Neural cell (in vitro differentiated cells): ENCODE measurements at regions not wholly inside any gene's neighbourhood (a gene's known extent, or its start where the extent isn't known, plus 50 kb on each side); places are given as distances from the start of the nearest gene placed in this dataset.

Source experiments
- H2AFZ ChIP-seq: fragments of 200-600, 300-800 bp; sonication (generic), shearing (Covaris generic); 2 replicates; pipeline ENCODE4 v1.6.0; 2014; ENCODE audit warnings: low read depth, mild to moderate bottlenecking, antibody characterized with exemption, low read length, moderate library complexity
- H3F3A ChIP-seq: fragments of 200-600 bp; shearing (Covaris generic); 2 replicates; pipeline ENCODE4 v1.6.1; 2016; ENCODE audit warnings: mild to moderate bottlenecking, moderate library complexity, mixed read lengths, antibody characterized with exemption, low read length; ENCODE audit not compliant: insufficient read depth, poor library complexity, severe bottlenecking
- H3K27ac ChIP-seq: fragments of 200-600, 300-800 bp; sonication (generic), shearing (Covaris generic); 2 replicates; pipeline ENCODE4 v1.5.1; 2014; ENCODE audit warnings: mild to moderate bottlenecking, low read length, moderate library complexity
- H3K27me3 ChIP-seq: fragments of 300-800, 200-600 bp; sonication (generic), shearing (Covaris generic); 2 replicates; pipeline ENCODE4 v1.6.0; 2014; ENCODE audit warnings: mild to moderate bottlenecking, low read depth, low read length, moderate library complexity; ENCODE audit not compliant: insufficient read depth
- H3K36me3 ChIP-seq: fragments of 300-800, 200-600 bp; sonication (generic), shearing (Covaris generic); 2 replicates; pipeline ENCODE4 v1.5.1; 2014; ENCODE audit warnings: mild to moderate bottlenecking, antibody characterized with exemption, low read length, moderate library complexity; ENCODE audit not compliant: insufficient read depth
- H3K4me2 ChIP-seq: fragments of 300-800, 200-600 bp; sonication (generic), shearing (Covaris generic); 2 replicates; pipeline ENCODE4 v1.6.0; 2014; ENCODE audit warnings: mild to moderate bottlenecking, low read length
- H3K4me3 ChIP-seq: fragments of 300-800, 200-600 bp; sonication (generic), shearing (Covaris generic); 2 replicates; pipeline ENCODE4 v1.5.1; 2014; ENCODE audit warnings: mild to moderate bottlenecking, low read length, moderate library complexity
- H3K79me2 ChIP-seq: fragments of 200-600 bp; shearing (Covaris generic); replicated peaks from 2 replicates; pipeline ENCODE4 v1.6.0; 2014; ENCODE audit warnings: mild to moderate bottlenecking, low read length, moderate library complexity; ENCODE audit not compliant: insufficient read depth
- H3K9ac ChIP-seq: fragments of 300-800, 200-600 bp; sonication (generic), shearing (Covaris generic); 2 replicates; pipeline ENCODE4 v1.6.1; 2016; ENCODE audit warnings: mild to moderate bottlenecking, low read length, mixed read lengths
- H3K9me2 ChIP-seq: fragments of 200-600 bp; shearing (Covaris generic); 2 replicates; pipeline ENCODE4 v1.6.1; 2016; ENCODE audit warnings: mild to moderate bottlenecking, low read length, mixed read lengths; ENCODE audit not compliant: insufficient read depth
- H3K9me3 ChIP-seq: fragments of 200-600, 300-800 bp; sonication (generic), shearing (Covaris generic); 2 replicates; pipeline ENCODE4 v1.6.1; 2016; ENCODE audit warnings: mild to moderate bottlenecking, mixed run types, low read length, moderate library complexity, mixed read lengths
- H4K20me1 ChIP-seq: fragments of 200-600 bp; shearing (Covaris generic); 2 replicates; pipeline ENCODE4 v1.6.1; 2016; ENCODE audit warnings: mild to moderate bottlenecking, mixed run types; ENCODE audit not compliant: insufficient read depth
- EP300 ChIP-seq: fragments of 450-650 bp; conservative IDR thresholded peaks from 2 replicates; pipeline ENCODE4 v1.6.1; 2014; ENCODE audit warnings: antibody characterized with exemption, mild to moderate bottlenecking, moderate library complexity; ENCODE audit not compliant: poor library complexity, severe bottlenecking
- EZH2 ChIP-seq: fragments of 200-600, 300-800 bp; shearing (Covaris generic), sonication (generic); IDR thresholded peaks from 2 replicates; pipeline ENCODE4 v1.6.1; 2014; ENCODE audit warnings: antibody characterized with exemption, low read length, borderline replicate concordance, mild to moderate bottlenecking; ENCODE audit not compliant: insufficient read depth, poor library complexity, severe bottlenecking
- MXI1 ChIP-seq: fragments of 450-650 bp; conservative IDR thresholded peaks from 2 replicates; pipeline ENCODE4 v1.6.1; 2014; ENCODE audit warnings: antibody characterized with exemption, mild to moderate bottlenecking; ENCODE audit not compliant: poor library complexity, severe bottlenecking
- POLR2AphosphoS5 ChIP-seq: IDR thresholded peaks from 2 replicates; pipeline ENCODE4 v1.6.1; 2012
- RAD21 ChIP-seq: fragments of 450-650 bp; conservative IDR thresholded peaks from 2 replicates; pipeline ENCODE4 v1.6.1; 2014; ENCODE audit warnings: antibody characterized with exemption, mild to moderate bottlenecking, moderate library complexity
- SMC3 ChIP-seq: fragments of 450-650 bp; conservative IDR thresholded peaks from 2 replicates; pipeline ENCODE4 v1.6.1; 2014; ENCODE audit warnings: antibody characterized with exemption, mild to moderate bottlenecking, moderate library complexity; ENCODE audit not compliant: poor library complexity
- TAF1 ChIP-seq: IDR thresholded peaks from 2 replicates; pipeline ENCODE4 v1.6.1; 2012; ENCODE audit warnings: low read depth
- TF ChIP-seq, protein P1 (sequence below): fragments of 450-650 bp; IDR thresholded peaks from 2 replicates; pipeline ENCODE4 v1.5.1; 2014; ENCODE audit warnings: antibody characterized with exemption, mild to moderate bottlenecking, moderate library complexity; ENCODE audit not compliant: poor library complexity, severe bottlenecking
- TF ChIP-seq, protein P2 (sequence below): IDR thresholded peaks from 2 replicates; pipeline ENCODE4 v1.6.1; 2012; ENCODE audit warnings: borderline replicate concordance

DNA sequence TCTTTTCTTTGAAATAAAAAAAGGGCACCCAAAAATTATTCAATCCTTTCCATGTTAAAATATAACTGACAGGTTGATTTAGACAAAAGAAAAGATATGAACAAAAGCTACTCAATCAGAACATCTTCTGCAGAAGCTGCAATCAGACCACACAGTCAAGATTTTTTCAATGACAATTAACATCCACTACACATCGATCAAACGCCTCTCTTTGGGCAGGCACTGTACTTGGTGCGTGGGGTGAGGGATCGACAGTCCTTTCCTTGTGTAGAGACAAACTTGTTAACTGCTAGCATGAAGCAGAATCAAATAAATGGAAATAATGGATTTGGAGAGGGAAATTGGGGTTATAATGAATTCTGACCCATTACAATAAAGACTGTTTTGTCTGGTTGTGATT is 71.2 kb upstream of the SESN3 start:
- no peak overlapping the region for H3K27ac ChIP-seq
- H3K4me2 ChIP-seq = no peak overlapping the region
- no peaks in the 10 kb centered on the region for H4K20me1 ChIP-seq
- H3K79me2 ChIP-seq = no peaks in the 10 kb centered on the region
- TF ChIP-seq, protein P1, sequence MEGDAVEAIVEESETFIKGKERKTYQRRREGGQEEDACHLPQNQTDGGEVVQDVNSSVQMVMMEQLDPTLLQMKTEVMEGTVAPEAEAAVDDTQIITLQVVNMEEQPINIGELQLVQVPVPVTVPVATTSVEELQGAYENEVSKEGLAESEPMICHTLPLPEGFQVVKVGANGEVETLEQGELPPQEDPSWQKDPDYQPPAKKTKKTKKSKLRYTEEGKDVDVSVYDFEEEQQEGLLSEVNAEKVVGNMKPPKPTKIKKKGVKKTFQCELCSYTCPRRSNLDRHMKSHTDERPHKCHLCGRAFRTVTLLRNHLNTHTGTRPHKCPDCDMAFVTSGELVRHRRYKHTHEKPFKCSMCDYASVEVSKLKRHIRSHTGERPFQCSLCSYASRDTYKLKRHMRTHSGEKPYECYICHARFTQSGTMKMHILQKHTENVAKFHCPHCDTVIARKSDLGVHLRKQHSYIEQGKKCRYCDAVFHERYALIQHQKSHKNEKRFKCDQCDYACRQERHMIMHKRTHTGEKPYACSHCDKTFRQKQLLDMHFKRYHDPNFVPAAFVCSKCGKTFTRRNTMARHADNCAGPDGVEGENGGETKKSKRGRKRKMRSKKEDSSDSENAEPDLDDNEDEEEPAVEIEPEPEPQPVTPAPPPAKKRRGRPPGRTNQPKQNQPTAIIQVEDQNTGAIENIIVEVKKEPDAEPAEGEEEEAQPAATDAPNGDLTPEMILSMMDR = no peak
- TF ChIP-seq POLR2AphosphoS5 (no peak), RAD21 (no peak), EZH2 (no peak), SMC3 (no peak), MXI1 (no peak), EP300 (no peak), TAF1 (no peak)
- TF ChIP-seq, protein P2, sequence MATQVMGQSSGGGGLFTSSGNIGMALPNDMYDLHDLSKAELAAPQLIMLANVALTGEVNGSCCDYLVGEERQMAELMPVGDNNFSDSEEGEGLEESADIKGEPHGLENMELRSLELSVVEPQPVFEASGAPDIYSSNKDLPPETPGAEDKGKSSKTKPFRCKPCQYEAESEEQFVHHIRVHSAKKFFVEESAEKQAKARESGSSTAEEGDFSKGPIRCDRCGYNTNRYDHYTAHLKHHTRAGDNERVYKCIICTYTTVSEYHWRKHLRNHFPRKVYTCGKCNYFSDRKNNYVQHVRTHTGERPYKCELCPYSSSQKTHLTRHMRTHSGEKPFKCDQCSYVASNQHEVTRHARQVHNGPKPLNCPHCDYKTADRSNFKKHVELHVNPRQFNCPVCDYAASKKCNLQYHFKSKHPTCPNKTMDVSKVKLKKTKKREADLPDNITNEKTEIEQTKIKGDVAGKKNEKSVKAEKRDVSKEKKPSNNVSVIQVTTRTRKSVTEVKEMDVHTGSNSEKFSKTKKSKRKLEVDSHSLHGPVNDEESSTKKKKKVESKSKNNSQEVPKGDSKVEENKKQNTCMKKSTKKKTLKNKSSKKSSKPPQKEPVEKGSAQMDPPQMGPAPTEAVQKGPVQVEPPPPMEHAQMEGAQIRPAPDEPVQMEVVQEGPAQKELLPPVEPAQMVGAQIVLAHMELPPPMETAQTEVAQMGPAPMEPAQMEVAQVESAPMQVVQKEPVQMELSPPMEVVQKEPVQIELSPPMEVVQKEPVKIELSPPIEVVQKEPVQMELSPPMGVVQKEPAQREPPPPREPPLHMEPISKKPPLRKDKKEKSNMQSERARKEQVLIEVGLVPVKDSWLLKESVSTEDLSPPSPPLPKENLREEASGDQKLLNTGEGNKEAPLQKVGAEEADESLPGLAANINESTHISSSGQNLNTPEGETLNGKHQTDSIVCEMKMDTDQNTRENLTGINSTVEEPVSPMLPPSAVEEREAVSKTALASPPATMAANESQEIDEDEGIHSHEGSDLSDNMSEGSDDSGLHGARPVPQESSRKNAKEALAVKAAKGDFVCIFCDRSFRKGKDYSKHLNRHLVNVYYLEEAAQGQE = no peak
- H3K9ac ChIP-seq = no peak overlapping the region
- H3K9me2 ChIP-seq = no peaks in the 10 kb centered on the region
- no peaks in the 10 kb centered on the region for H3K9me3 ChIP-seq
- H3K36me3 ChIP-seq = no peaks in the 10 kb centered on the region
- H2AFZ ChIP-seq = no peak overlapping the region
- H3K27me3 ChIP-seq = no peaks in the 10 kb centered on the region
- no peak overlapping the region for H3K4me3 ChIP-seq
- no peaks in the 10 kb centered on the region for H3F3A ChIP-seq

DNA sequence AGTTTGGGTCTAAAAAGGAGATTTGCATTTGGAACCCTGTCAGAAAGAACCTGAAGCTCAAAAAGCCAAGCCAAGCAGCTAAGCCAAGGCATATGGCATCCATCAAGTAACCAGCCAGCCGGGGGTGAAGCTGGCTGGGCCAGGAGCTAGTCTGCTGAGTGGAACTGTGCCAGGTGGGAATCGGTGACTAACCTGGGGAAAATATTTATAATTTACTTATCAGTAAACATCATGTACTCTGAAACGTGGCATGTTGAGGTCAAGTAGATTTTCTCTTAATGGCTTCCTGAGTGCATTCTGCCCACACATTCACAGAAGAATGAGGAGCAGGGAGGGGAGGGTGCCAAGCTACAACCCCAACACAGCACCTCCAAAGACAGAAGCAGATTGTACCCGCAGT is 70.5 kb upstream of the SESN3 start:
- H3K9me2 ChIP-seq = no peaks in the 10 kb centered on the region
- H3K9me3 ChIP-seq = no peaks in the 10 kb centered on the region
- no peaks in the 10 kb centered on the region for H4K20me1 ChIP-seq
- TF ChIP-seq, protein P2 = no peak
- TF ChIP-seq RAD21 = no peak
- TF ChIP-seq TAF1 = no peak
- no peak for TF ChIP-seq EZH2
- H3K4me3 ChIP-seq = no peak overlapping the region
- H3K9ac ChIP-seq = no peak overlapping the region
- H3K27me3 ChIP-seq = no peaks in the 10 kb centered on the region
- no peaks in the 10 kb centered on the region for H3K36me3 ChIP-seq
- H3K79me2 ChIP-seq = no peaks in the 10 kb centered on the region
- H3K4me2 ChIP-seq = no peak overlapping the region
- H2AFZ ChIP-seq = no peak overlapping the region
- no peaks in the 10 kb centered on the region for H3F3A ChIP-seq
- H3K27ac ChIP-seq = no peak overlapping the region
